ENCODE measurements at regions not wholly inside any gene's neighbourhood (a gene's known extent, or its start where the extent isn't known, plus 50 kb on each side); places are given as distances from the start of the nearest gene placed in this dataset.
"Not testable (repeated sequence)": the region's sequence is repeated elsewhere in the genome, so short reads cannot be mapped to it uniquely, and the experiment has no call there.

- no peak overlapping the region for H3K27ac Mint-ChIP-seq
- H3K9me3 Mint-ChIP-seq, result no peaks in the 10 kb centered on the region
- no peak overlapping the region for H3K4me3 Mint-ChIP-seq
- POLR2A ChIA-PET, result no interaction called here
- no peaks in the 10 kb centered on the region for H3K4me1 Mint-ChIP-seq
- H3K27me3 Mint-ChIP-seq, result peaks cover 68% of the 10 kb centered on the region
- no peak for ATAC-seq (ENCODE audit: low read depth)
- H3K36me3 Mint-ChIP-seq, result no peaks in the 10 kb centered on the region
- no peak for DNase-seq
These were observed 283.1 kb upstream of the NR2F2 start for GRCh38 chr15:96047255-96047931.

- DNase-seq (no peak), ATAC-seq (ENCODE audit: low read depth) (no peak)
- no peak overlapping the region for H3K27ac Mint-ChIP-seq
- POLR2A ChIA-PET, result no interaction called here
- H3K9me3 Mint-ChIP-seq, result no peaks in the 10 kb centered on the region
- H3K4me1 Mint-ChIP-seq, result peaks cover 5% of the 10 kb centered on the region
- peaks cover 68% of the 10 kb centered on the region for H3K27me3 Mint-ChIP-seq
- H3K4me3 Mint-ChIP-seq, result no peak overlapping the region
- no peaks in the 10 kb centered on the region for H3K36me3 Mint-ChIP-seq
These were observed 281.2 kb upstream of the NR2F2 start for GRCh38 chr15:96049323-96049722.

DNA sequence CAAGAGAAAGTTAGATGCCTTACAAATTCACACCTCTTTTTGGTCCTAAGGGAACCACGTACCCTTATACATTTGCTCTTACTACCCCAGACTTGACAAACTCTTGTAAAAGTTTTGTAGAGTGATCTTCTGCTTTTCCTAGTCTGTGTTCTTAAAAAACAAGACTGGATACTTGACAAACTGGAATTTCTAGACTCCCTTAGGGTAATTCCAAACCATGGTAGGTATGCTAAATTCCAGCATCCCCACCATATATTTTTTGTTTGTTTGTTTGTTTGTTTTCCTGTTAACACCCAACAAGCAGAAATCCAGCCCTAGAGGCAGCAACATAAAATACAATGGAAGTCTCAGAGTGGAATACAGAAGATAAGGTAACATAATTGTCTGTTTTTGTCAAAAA, 280.7 kb upstream of the NR2F2 start:
- Mint-ChIP-seq H3K4me3 (no peak overlapping the region), H3K27ac (no peak overlapping the region), H3K27me3 (peaks cover 69% of the 10 kb centered on the region), H3K36me3 (no peaks in the 10 kb centered on the region), H3K9me3 (peaks cover 1% of the 10 kb centered on the region), H3K4me1 (peaks cover 5% of the 10 kb centered on the region)
- DNase-seq (no peak), ATAC-seq (ENCODE audit: low read depth) (no peak)
- POLR2A ChIA-PET, result no interaction called here

- peaks cover 5% of the 10 kb centered on the region for H3K9me3 Mint-ChIP-seq
- H3K36me3 Mint-ChIP-seq, result no peaks in the 10 kb centered on the region
- DNase-seq (no peak), ATAC-seq (ENCODE audit: low read depth) (no peak)
- H3K4me3 Mint-ChIP-seq, result no peak overlapping the region
- POLR2A ChIA-PET, result no interaction called here
- H3K4me1 Mint-ChIP-seq, result peaks cover 5% of the 10 kb centered on the region
- peaks cover 77% of the 10 kb centered on the region for H3K27me3 Mint-ChIP-seq
- no peak overlapping the region for H3K27ac Mint-ChIP-seq
These were observed 278.9 kb upstream of the NR2F2 start for GRCh38 chr15:96051598-96051997.

GRCh38 chr15:96052154-96052553, 278.3 kb upstream of the NR2F2 start:
- peaks cover 5% of the 10 kb centered on the region for H3K4me1 Mint-ChIP-seq
- POLR2A ChIA-PET, result no interaction called here
- H3K4me3 Mint-ChIP-seq, result no peak overlapping the region
- peaks cover 5% of the 10 kb centered on the region for H3K9me3 Mint-ChIP-seq
- no peak overlapping the region for H3K27ac Mint-ChIP-seq
- ATAC-seq (ENCODE audit: low read depth) (no peak), DNase-seq (no peak)
- H3K36me3 Mint-ChIP-seq, result no peaks in the 10 kb centered on the region
- peaks cover 72% of the 10 kb centered on the region for H3K27me3 Mint-ChIP-seq

- H3K4me3 Mint-ChIP-seq, result no peak overlapping the region
- H3K27ac Mint-ChIP-seq, result no peak overlapping the region
- no peak for DNase-seq
- no peaks in the 10 kb centered on the region for H3K36me3 Mint-ChIP-seq
- H3K4me1 Mint-ChIP-seq, result peaks cover 5% of the 10 kb centered on the region
- POLR2A ChIA-PET, result no interaction called here
- peaks cover 5% of the 10 kb centered on the region for H3K9me3 Mint-ChIP-seq
- no peak for ATAC-seq (ENCODE audit: low read depth)
- peaks cover 68% of the 10 kb centered on the region for H3K27me3 Mint-ChIP-seq
These were observed 277.9 kb upstream of the NR2F2 start for GRCh38 chr15:96052572-96053030.

DNA sequence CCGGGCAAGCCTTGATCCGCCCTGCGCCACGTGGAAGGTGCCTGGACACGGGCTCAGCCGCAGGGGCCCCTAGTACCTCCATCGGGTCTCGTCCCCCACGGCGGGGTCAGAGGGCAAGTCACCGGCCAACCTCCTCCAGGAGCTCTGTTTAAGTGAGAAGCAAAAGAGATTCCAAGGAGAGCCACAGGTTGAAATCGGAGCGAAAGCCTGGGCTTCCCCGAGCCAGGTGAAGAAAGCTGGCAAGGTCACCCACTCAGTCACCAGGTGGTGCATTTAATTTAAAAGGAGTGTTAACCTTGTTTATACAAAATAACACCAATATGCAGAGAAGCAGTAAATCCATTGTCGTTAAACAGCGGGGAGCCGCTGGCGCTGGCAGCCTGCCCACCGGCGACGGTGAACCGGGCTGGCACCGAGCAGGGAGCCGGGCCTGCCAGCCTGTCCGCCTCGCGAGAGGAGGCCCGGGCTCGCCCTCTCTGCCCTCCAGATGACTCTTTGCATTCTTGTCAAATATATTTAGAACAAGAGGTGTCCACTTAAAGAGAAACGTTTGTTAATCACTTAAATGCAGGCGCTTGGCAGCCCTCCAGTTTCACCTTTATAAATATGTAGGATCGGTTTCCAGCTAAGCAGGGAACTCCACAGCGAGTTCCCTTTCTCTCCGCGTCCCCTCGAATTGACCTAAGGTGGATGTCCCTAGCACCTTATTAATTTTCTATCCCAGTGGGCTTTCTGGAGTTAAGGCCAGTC, 277.3 kb upstream of the NR2F2 start:
- no peaks in the 10 kb centered on the region for H3K36me3 Mint-ChIP-seq
- POLR2A ChIA-PET, result no interaction called here
- peaks cover 5% of the 10 kb centered on the region for H3K9me3 Mint-ChIP-seq
- H3K4me3 Mint-ChIP-seq, result peak overlapping the region; percentile 28
- H3K27me3 Mint-ChIP-seq, result peaks cover 68% of the 10 kb centered on the region
- no peak overlapping the region for H3K27ac Mint-ChIP-seq
- DNase-seq (no peak), ATAC-seq (ENCODE audit: low read depth) (no peak)
- H3K4me1 Mint-ChIP-seq, result peaks cover 6% of the 10 kb centered on the region

- Mint-ChIP-seq H3K27ac (no peak overlapping the region), H3K4me1 (peaks cover 9% of the 10 kb centered on the region), H3K9me3 (peaks cover 5% of the 10 kb centered on the region), H3K27me3 (peaks cover 66% of the 10 kb centered on the region), H3K36me3 (no peaks in the 10 kb centered on the region), H3K4me3 (no peak overlapping the region)
- ATAC-seq (ENCODE audit: low read depth) (no peak), DNase-seq (no peak)
- POLR2A ChIA-PET, result no interaction called here
These were observed 276.6 kb upstream of the NR2F2 start for GRCh38 chr15:96053781-96054428.

GRCh38 chr15:96054621-96055020, 275.9 kb upstream of the NR2F2 start:
- Mint-ChIP-seq H3K9me3 (peaks cover 5% of the 10 kb centered on the region), H3K4me1 (peaks cover 9% of the 10 kb centered on the region), H3K4me3 (no peak overlapping the region), H3K27me3 (peaks cover 60% of the 10 kb centered on the region), H3K36me3 (no peaks in the 10 kb centered on the region), H3K27ac (no peak overlapping the region)
- ATAC-seq (ENCODE audit: low read depth), result no peak
- POLR2A ChIA-PET, result no interaction called here
- DNase-seq, result no peak

DNA sequence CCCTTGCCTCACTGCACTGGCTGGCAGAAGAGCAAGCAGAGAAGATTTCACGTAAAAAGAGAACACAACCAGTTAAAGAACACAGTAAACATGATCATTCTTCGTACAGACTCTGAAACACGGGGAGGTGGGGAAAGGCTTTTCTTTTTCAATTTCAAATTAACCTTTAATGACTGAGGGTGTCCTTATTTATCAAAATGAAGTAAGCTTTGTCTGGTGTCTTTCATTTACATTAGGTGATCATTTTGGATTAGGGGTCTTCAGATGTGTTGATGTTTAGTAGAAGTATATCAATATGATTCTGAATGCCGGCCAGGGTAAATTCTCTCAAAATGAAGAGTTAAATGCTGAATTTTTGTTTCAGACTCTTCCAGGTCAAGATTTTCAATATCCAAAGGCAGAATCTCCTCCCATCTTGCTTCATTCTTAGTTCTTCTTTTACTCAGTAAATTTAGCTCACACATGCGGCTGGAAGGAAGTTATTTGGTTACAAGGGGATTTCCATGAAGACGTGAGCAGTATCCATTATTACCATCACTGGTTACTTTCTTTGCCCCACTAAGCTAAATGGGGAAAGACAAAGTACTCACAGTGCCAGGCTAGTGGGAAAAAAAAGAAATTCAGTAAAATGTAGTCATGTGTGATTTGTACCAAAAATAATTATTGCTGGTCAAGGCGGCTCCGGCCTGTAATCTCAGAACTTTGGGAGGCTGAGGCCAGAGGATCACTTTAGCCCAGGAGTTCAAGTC, 272.2 kb upstream of the NR2F2 start:
- Mint-ChIP-seq H3K27ac (no peak overlapping the region), H3K27me3 (peaks cover 48% of the 10 kb centered on the region), H3K36me3 (peaks cover 1% of the 10 kb centered on the region), H3K4me3 (no peak overlapping the region), H3K9me3 (peaks cover 6% of the 10 kb centered on the region), H3K4me1 (peaks cover 7% of the 10 kb centered on the region)
- ATAC-seq (ENCODE audit: low read depth) (no peak), DNase-seq (no peak)
- POLR2A ChIA-PET, result no interaction called here

DNA sequence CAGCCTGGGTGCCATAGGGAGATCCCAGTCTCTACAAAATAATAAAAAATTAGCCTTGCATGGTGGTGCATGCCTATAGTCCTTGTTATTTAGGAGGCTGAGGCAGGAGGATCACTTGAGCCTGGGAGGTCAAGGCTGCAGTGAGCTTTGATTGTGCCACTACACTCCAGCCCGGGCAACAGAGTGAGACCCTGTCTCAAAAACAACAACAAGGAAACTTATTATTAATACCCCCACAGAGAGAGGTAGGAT, 271.7 kb upstream of the NR2F2 start:
- H3K27me3 Mint-ChIP-seq, result peaks cover 43% of the 10 kb centered on the region

GRCh38 chr15:96060591-96060990, 269.9 kb upstream of the NR2F2 start:
- H3K27ac Mint-ChIP-seq; H3K4me1 Mint-ChIP-seq; POLR2A ChIA-PET; ATAC-seq (ENCODE audit: low read depth); H3K36me3 Mint-ChIP-seq; DNase-seq; H3K9me3 Mint-ChIP-seq; H3K4me3 Mint-ChIP-seq: not testable (repeated sequence)
- peaks cover 29% of the 10 kb centered on the region for H3K27me3 Mint-ChIP-seq

More for the DNA sequence above, 271.7 kb upstream of the NR2F2 start:
- H3K4me3 Mint-ChIP-seq; H3K9me3 Mint-ChIP-seq; POLR2A ChIA-PET; DNase-seq; H3K36me3 Mint-ChIP-seq; H3K4me1 Mint-ChIP-seq; ATAC-seq (ENCODE audit: low read depth); H3K27ac Mint-ChIP-seq: not testable (repeated sequence)

DNA sequence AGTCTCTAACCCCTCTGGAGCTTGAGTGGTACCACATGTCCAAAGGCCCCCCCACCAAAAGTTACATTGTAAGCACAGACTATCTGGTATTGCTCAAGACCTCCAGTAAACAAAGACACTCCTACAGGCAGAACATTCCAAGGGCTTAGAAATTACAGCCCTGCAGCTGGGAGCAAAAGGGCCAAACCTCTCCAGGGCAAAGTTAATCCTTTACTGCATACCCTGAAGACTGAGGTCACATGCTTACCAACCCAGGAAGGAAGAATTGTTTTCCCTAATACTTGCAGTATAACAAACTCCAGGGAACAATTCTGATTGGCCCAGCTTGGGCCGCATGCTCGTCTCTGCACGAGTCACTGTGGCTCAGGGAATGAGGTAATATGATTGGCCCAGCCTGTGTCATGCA, 266.1 kb upstream of the NR2F2 start:
- DNase-seq (no peak), ATAC-seq (ENCODE audit: low read depth) (no peak)
- Mint-ChIP-seq H3K4me1 (no peaks in the 10 kb centered on the region), H3K36me3 (peaks cover 1% of the 10 kb centered on the region), H3K27ac (no peak overlapping the region), H3K4me3 (no peak overlapping the region), H3K27me3 (peaks cover 14% of the 10 kb centered on the region), H3K9me3 (peaks cover 2% of the 10 kb centered on the region)
- POLR2A ChIA-PET, result no interaction called here
